ENCODE measurements at regions not wholly inside any gene's neighbourhood (a gene's known extent, or its start where the extent isn't known, plus 50 kb on each side); places are given as distances from the start of the nearest gene placed in this dataset.

GRCh38 chr4:59700651-59701050, 1499.5 kb upstream of the ADGRL3 start:
- TF ChIP-seq CTCF (IDR thresholded peaks at IDR 0.05) = no peak
- no peak for TF ChIP-seq POLR2A (IDR thresholded peaks at IDR 0.05)

Data from right lobe of liver (tissue), 4 donors.